ENCODE measurements at regions not wholly inside any gene's neighbourhood (a gene's known extent, or its start where the extent isn't known, plus 50 kb on each side); places are given as distances from the start of the nearest gene placed in this dataset.

- no peak for DNase-seq (ENCODE audit: extremely low read depth, low read depth)
Measured at GRCh38 chr16:22757202-22757601, 56.8 kb upstream of the HS3ST2 start.

DNA sequence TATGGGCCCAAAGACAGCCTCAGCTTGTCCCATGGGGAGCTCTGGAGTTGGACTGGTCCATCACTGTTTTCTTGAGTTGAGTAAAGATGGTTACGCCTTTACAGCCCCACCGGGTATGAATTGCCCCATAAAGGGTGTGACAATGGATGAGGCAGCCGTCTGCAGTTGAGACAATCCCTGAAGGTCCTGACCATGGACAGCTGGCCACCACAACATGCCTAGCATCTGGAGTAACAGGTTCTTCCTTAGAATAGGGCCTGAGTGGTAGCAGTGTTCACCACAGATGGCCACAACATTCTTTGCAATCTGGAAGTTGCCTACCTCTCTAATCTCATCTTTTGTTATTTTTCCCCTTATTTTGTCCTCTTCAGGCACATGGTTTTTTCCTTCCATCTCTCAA, 51.5 kb upstream of the HS3ST2 start:
- no peak for DNase-seq (ENCODE audit: extremely low read depth, low read depth)

- no peak for DNase-seq (ENCODE audit: extremely low read depth, low read depth)
Measured at GRCh38 chr16:22763437-22764080, 50.4 kb upstream of the HS3ST2 start.

Data from NCI-H460 (cell line).